GM12873 (cell line): ENCODE measurements at regions not wholly inside any gene's neighbourhood (a gene's known extent, or its start where the extent isn't known, plus 50 kb on each side); places are given as distances from the start of the nearest gene placed in this dataset.

Experiments used
- TF ChIP-seq, protein P1 (sequence below): IDR thresholded peaks from 2 replicates; pipeline ENCODE4 v1.5.1; 2012; ENCODE audit warnings: low read depth, mild to moderate bottlenecking, moderate library complexity, low read length, control low read depth; ENCODE audit not compliant: insufficient read depth; ENCODE audit errors: missing control alignments

DNA sequence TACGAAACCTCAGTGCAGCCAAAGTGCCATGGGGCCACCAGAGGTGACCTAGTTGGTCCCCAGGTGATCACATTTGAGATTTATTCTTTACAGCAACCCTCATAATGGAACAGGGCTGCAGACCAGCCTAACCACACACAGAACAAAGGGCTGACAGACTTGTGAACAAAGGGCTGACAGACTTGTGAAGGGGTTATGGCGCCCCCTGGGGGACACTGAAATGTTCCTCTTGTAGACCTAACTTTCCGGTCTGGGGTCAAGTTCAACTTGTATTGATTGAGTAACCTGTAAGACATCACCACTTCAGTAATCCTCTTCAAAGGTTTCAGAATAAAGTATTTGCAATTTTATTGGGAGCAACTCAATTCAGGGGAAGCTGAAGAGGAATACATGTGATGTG, 175.9 kb upstream of the RPS6KA3 start:
- TF ChIP-seq, protein P1, sequence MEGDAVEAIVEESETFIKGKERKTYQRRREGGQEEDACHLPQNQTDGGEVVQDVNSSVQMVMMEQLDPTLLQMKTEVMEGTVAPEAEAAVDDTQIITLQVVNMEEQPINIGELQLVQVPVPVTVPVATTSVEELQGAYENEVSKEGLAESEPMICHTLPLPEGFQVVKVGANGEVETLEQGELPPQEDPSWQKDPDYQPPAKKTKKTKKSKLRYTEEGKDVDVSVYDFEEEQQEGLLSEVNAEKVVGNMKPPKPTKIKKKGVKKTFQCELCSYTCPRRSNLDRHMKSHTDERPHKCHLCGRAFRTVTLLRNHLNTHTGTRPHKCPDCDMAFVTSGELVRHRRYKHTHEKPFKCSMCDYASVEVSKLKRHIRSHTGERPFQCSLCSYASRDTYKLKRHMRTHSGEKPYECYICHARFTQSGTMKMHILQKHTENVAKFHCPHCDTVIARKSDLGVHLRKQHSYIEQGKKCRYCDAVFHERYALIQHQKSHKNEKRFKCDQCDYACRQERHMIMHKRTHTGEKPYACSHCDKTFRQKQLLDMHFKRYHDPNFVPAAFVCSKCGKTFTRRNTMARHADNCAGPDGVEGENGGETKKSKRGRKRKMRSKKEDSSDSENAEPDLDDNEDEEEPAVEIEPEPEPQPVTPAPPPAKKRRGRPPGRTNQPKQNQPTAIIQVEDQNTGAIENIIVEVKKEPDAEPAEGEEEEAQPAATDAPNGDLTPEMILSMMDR = peak; percentile 81

DNA sequence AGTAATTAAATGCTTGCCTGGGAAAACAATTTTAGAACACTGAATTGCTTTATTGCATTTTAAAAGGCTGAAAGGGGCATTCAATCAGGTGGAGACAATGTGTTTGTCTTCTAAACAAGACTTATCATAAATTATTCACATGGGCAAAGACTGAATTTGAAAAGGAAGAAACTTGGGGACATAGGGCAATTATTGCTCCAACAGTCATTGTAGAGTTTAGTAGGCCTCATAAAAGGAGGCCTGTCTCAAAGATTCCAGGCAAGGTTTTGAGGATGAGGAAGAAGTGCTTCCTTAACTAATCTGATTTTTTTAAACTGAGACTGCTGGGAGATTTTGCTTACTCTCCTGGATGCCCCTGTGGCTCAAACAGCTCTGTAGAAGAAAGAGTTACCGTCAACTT, 174.4 kb upstream of the RPS6KA3 start:
- TF ChIP-seq, protein P1 = no peak

DNA sequence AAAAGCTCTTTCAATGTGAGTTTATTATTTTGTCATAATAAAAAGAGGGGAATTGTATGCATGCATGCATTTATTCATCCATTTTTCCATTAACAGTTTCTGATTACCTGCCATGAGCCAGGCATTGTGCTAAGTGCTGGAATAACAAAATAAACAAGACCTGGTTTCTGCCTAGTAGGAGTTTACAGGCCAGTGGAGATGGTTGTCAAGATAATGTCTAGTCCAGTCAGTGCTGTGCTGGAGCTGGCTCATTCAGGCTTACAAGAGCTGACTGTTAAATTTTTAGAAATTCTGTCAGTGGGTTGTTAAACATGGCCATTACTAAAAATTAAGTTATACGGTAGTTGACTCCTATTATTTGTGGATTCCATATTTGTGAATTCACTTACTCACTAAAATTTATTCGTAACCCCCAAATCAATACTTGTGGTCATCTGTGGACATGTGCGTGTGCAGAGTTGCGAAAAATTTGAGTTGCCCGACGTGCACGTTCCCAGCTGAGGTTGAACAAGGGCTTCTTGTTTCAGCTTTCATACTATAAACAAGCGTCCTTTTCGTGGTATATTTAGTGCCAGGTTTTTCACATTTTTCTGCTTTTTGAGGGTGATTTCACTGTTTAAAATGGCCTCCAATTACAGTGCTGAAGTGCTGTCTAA, 172.3 kb upstream of the RPS6KA3 start:
- TF ChIP-seq, protein P1 = no peak

DNA sequence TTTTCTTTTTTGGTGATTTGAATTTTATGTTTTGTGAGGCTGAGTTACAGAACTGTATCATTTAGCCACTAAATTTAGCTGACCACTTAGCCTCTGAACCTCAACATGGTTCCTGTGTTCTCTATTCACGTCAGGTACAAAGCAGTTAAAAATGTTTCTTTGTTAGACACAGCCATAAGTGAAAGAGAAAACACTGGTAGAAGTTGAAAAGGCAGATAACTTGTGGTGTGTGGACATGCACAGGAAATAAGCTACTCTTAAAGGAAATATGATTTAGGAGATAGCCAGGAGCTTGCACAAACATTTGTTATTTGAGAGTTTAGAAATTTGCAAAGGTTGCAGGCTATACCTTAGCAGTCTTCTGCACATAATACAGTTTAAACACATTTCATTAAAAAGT, 171.0 kb upstream of the RPS6KA3 start:
- TF ChIP-seq, protein P1 = no peak

DNA sequence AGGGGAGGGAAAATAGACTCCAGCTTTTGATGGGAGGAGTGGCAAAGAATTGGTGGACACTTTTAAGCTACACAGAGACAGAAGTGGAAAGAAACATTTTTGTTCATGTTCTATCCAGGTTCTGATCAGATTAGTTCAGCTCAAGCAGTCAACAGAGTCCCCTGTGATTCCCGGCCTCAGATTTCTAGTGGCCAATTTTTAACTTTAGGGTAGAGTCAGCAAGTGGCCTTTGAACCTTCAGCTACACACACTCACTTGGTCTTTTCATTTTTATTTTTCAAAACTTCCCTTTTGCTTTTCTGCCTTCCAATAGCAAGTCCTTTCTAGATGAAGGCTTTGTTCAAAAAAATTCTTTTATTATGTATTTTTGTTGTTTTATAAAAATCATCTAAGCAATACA, 169.2 kb upstream of the RPS6KA3 start:
- TF ChIP-seq, protein P1 = no peak

DNA sequence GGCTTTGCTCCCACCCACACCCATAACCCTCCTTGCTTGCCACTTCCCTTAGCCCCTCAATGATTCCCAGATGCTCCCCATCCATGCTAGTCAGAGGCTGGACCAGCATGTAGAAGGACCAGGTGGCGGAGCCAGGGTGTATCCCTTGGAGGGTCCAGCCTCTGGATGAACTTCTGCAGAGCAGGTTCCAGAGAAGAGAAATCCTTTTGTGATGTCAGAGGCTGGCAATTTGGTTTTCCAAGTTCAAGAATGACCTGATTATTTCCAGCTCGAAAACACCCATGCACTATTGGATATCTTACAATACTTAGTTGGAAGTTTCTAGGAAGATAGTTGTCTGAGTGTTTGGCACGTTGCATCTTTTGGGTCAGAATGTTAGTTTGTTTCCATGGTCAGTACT, 168.3 kb upstream of the RPS6KA3 start:
- TF ChIP-seq, protein P1 = no peak

DNA sequence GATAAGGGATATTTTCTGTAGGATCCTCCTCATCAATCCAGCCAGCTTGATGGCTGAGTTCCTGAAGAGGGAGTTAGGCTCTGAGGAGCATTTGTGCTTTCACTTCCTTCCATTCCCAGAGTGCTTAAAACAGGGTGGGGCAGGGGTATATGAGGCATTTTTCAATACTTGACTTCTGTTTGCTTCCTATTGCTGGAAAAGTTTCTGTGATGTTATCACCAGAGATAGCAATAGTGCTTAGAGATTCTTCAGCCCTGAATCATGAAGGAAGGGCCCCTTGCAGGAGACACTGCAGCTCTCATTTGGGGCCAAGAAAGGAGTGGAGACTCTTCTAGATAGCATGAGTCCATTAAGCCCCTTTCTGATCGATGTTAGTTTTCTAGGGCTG, 166.7 kb upstream of the RPS6KA3 start:
- TF ChIP-seq, protein P1 = no peak
